ENCODE measurements at regions not wholly inside any gene's neighbourhood (a gene's known extent, or its start where the extent isn't known, plus 50 kb on each side); places are given as distances from the start of the nearest gene placed in this dataset.

GRCh38 chr18:45317948-45318640 lies 297.2 kb upstream of the SLC14A2 start:
- TF ChIP-seq CTCF (IDR thresholded peaks at IDR 0.05) (no peak), POLR2A (IDR thresholded peaks at IDR 0.05) (no peak)
